ENCODE measurements at regions not wholly inside any gene's neighbourhood (a gene's known extent, or its start where the extent isn't known, plus 50 kb on each side); places are given as distances from the start of the nearest gene placed in this dataset.

DNA sequence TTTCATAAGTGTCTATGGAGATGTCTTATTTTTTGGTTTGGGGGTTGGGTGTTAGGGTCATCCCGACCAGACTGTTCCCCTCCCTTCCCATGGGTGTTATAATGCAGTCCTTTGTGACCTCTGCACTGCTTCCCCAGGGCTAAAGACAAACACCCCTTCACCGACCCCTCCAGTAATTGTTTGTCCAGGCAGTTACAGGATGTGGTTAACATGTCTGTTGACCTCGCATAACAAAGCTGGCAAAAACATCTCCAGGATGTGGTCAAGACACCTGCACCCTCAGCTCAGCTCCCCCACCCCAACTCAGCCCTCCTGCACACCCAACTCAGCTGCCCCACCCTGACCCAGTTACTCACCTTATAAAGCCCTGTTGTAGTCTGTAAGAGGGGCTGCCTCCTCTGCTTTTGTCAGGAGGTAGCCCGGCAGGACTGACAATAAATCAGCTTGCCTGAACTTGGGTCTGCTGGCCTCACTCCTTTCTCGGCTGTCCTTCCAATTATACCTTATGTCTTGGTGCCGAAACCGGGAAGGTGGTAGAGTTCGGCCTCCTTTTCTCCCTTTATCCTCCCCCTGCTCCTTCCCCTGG, 102.2 kb downstream of the ZNF92 start:
- TF ChIP-seq, protein P1, sequence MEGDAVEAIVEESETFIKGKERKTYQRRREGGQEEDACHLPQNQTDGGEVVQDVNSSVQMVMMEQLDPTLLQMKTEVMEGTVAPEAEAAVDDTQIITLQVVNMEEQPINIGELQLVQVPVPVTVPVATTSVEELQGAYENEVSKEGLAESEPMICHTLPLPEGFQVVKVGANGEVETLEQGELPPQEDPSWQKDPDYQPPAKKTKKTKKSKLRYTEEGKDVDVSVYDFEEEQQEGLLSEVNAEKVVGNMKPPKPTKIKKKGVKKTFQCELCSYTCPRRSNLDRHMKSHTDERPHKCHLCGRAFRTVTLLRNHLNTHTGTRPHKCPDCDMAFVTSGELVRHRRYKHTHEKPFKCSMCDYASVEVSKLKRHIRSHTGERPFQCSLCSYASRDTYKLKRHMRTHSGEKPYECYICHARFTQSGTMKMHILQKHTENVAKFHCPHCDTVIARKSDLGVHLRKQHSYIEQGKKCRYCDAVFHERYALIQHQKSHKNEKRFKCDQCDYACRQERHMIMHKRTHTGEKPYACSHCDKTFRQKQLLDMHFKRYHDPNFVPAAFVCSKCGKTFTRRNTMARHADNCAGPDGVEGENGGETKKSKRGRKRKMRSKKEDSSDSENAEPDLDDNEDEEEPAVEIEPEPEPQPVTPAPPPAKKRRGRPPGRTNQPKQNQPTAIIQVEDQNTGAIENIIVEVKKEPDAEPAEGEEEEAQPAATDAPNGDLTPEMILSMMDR (IDR thresholded peaks at IDR 0.05), result no peak
- TF ChIP-seq POLR2A (IDR thresholded peaks at IDR 0.05) (no peak), POLR2AphosphoS5 (IDR thresholded peaks at IDR 0.05) (no peak)

Measured in breast epithelium (tissue), 3 donors.